ENCODE measurements at regions not wholly inside any gene's neighbourhood (a gene's known extent, or its start where the extent isn't known, plus 50 kb on each side); places are given as distances from the start of the nearest gene placed in this dataset.
"Not testable (repeated sequence)": the region's sequence is repeated elsewhere in the genome, so short reads cannot be mapped to it uniquely, and the experiment has no call there.

GRCh38 chr1:194859481-194860154, 1673.2 kb upstream of the B3GALT2 start:
- not testable (repeated sequence) for H3K36me3 Mint-ChIP-seq (ENCODE audit: insufficient read depth); DNase-seq (ENCODE audit: low spot score in 2 of 2); H3K27me3 Mint-ChIP-seq; H3K4me1 Mint-ChIP-seq; ATAC-seq (replicated peaks; ENCODE audit: extremely low read depth, poor library complexity, severe bottlenecking); H3K27ac Mint-ChIP-seq (ENCODE audit: low read depth); H3K4me3 Mint-ChIP-seq; H3K9me3 Mint-ChIP-seq

GRCh38 chr1:194858811-194859480, 1672.5 kb upstream of the B3GALT2 start:
- not testable (repeated sequence) for H3K36me3 Mint-ChIP-seq (ENCODE audit: insufficient read depth); H3K4me1 Mint-ChIP-seq; DNase-seq (ENCODE audit: low spot score in 2 of 2); H3K27me3 Mint-ChIP-seq; ATAC-seq (replicated peaks; ENCODE audit: extremely low read depth, poor library complexity, severe bottlenecking); H3K27ac Mint-ChIP-seq (ENCODE audit: low read depth); H3K9me3 Mint-ChIP-seq; H3K4me3 Mint-ChIP-seq

- Mint-ChIP-seq H3K4me3 (no peak overlapping the region), H3K27me3 (no peaks in the 10 kb centered on the region), H3K4me1 (no peaks in the 10 kb centered on the region), H3K27ac (ENCODE audit: low read depth) (no peak overlapping the region), H3K36me3 (ENCODE audit: insufficient read depth) (no peaks in the 10 kb centered on the region), H3K9me3 (peaks cover 9% of the 10 kb centered on the region)
- ATAC-seq (replicated peaks; ENCODE audit: extremely low read depth, poor library complexity, severe bottlenecking) (no peak), DNase-seq (ENCODE audit: low spot score in 2 of 2) (no peak)
Measured at GRCh38 chr1:194857413-194857812, 1671.0 kb upstream of the B3GALT2 start.

GRCh38 chr1:194848846-194849245, 1662.4 kb upstream of the B3GALT2 start:
- no peak overlapping the region for H3K27ac Mint-ChIP-seq (ENCODE audit: low read depth)
- no peaks in the 10 kb centered on the region for H3K27me3 Mint-ChIP-seq
- peaks cover 9% of the 10 kb centered on the region for H3K9me3 Mint-ChIP-seq
- DNase-seq (ENCODE audit: low spot score in 2 of 2) (no peak), ATAC-seq (replicated peaks; ENCODE audit: extremely low read depth, poor library complexity, severe bottlenecking) (no peak)
- H3K36me3 Mint-ChIP-seq (ENCODE audit: insufficient read depth): no peaks in the 10 kb centered on the region
- H3K4me3 Mint-ChIP-seq: no peak overlapping the region
- no peaks in the 10 kb centered on the region for H3K4me1 Mint-ChIP-seq

- ATAC-seq (replicated peaks; ENCODE audit: extremely low read depth, poor library complexity, severe bottlenecking): no peak
- Mint-ChIP-seq H3K9me3 (peaks cover 17% of the 10 kb centered on the region), H3K27ac (ENCODE audit: low read depth) (no peak overlapping the region), H3K4me1 (no peaks in the 10 kb centered on the region), H3K4me3 (no peak overlapping the region), H3K27me3 (no peaks in the 10 kb centered on the region), H3K36me3 (ENCODE audit: insufficient read depth) (no peaks in the 10 kb centered on the region)
- no peak for DNase-seq (ENCODE audit: low spot score in 2 of 2)
Measured at GRCh38 chr1:194846488-194846887, 1660.1 kb upstream of the B3GALT2 start.

- Mint-ChIP-seq H3K4me3 (no peak overlapping the region), H3K36me3 (ENCODE audit: insufficient read depth) (no peaks in the 10 kb centered on the region), H3K27me3 (no peaks in the 10 kb centered on the region), H3K27ac (ENCODE audit: low read depth) (no peak overlapping the region), H3K4me1 (no peaks in the 10 kb centered on the region), H3K9me3 (peaks cover 26% of the 10 kb centered on the region)
- DNase-seq (ENCODE audit: low spot score in 2 of 2): no peak
- no peak for ATAC-seq (replicated peaks; ENCODE audit: extremely low read depth, poor library complexity, severe bottlenecking)
Measured at GRCh38 chr1:194843077-194843476, 1656.7 kb upstream of the B3GALT2 start.

- no peaks in the 10 kb centered on the region for H3K4me1 Mint-ChIP-seq
- H3K27me3 Mint-ChIP-seq: no peaks in the 10 kb centered on the region
- H3K36me3 Mint-ChIP-seq (ENCODE audit: insufficient read depth): no peaks in the 10 kb centered on the region
- H3K4me3 Mint-ChIP-seq: no peak overlapping the region
- no peak for DNase-seq (ENCODE audit: low spot score in 2 of 2)
- H3K9me3 Mint-ChIP-seq: peaks cover 14% of the 10 kb centered on the region
- no peak overlapping the region for H3K27ac Mint-ChIP-seq (ENCODE audit: low read depth)
- ATAC-seq (replicated peaks; ENCODE audit: extremely low read depth, poor library complexity, severe bottlenecking): no peak
Measured at GRCh38 chr1:194833111-194833510, 1646.7 kb upstream of the B3GALT2 start.

- not testable (repeated sequence) for H3K4me1 Mint-ChIP-seq; H3K36me3 Mint-ChIP-seq (ENCODE audit: insufficient read depth); DNase-seq (ENCODE audit: low spot score in 2 of 2); H3K27me3 Mint-ChIP-seq; ATAC-seq (replicated peaks; ENCODE audit: extremely low read depth, poor library complexity, severe bottlenecking); H3K27ac Mint-ChIP-seq (ENCODE audit: low read depth); H3K4me3 Mint-ChIP-seq
- peaks cover 11% of the 10 kb centered on the region for H3K9me3 Mint-ChIP-seq
Measured at GRCh38 chr1:194831595-194831994, 1645.2 kb upstream of the B3GALT2 start.

GRCh38 chr1:194830387-194830786, 1644.0 kb upstream of the B3GALT2 start:
- Mint-ChIP-seq H3K27ac (ENCODE audit: low read depth) (no peak overlapping the region), H3K4me1 (no peaks in the 10 kb centered on the region), H3K36me3 (ENCODE audit: insufficient read depth) (no peaks in the 10 kb centered on the region), H3K9me3 (peaks cover 11% of the 10 kb centered on the region), H3K27me3 (no peaks in the 10 kb centered on the region), H3K4me3 (no peak overlapping the region)
- no peak for ATAC-seq (replicated peaks; ENCODE audit: extremely low read depth, poor library complexity, severe bottlenecking)
- no peak for DNase-seq (ENCODE audit: low spot score in 2 of 2)

GRCh38 chr1:194829492-194829891, 1643.1 kb upstream of the B3GALT2 start:
- Mint-ChIP-seq H3K9me3 (peaks cover 11% of the 10 kb centered on the region), H3K4me3 (no peak overlapping the region), H3K4me1 (no peaks in the 10 kb centered on the region), H3K27ac (ENCODE audit: low read depth) (no peak overlapping the region), H3K36me3 (ENCODE audit: insufficient read depth) (no peaks in the 10 kb centered on the region), H3K27me3 (no peaks in the 10 kb centered on the region)
- DNase-seq (ENCODE audit: low spot score in 2 of 2): no peak
- ATAC-seq (replicated peaks; ENCODE audit: extremely low read depth, poor library complexity, severe bottlenecking): no peak

- Mint-ChIP-seq H3K4me3 (no peak overlapping the region), H3K27me3 (no peaks in the 10 kb centered on the region), H3K4me1 (no peaks in the 10 kb centered on the region), H3K9me3 (peaks cover 7% of the 10 kb centered on the region), H3K36me3 (ENCODE audit: insufficient read depth) (no peaks in the 10 kb centered on the region), H3K27ac (ENCODE audit: low read depth) (no peak overlapping the region)
- ATAC-seq (replicated peaks; ENCODE audit: extremely low read depth, poor library complexity, severe bottlenecking) (no peak), DNase-seq (ENCODE audit: low spot score in 2 of 2) (no peak)
Measured at GRCh38 chr1:194825382-194825781, 1639.0 kb upstream of the B3GALT2 start.

GRCh38 chr1:194821091-194821490, 1634.7 kb upstream of the B3GALT2 start:
- Mint-ChIP-seq H3K4me1 (no peaks in the 10 kb centered on the region), H3K36me3 (ENCODE audit: insufficient read depth) (no peaks in the 10 kb centered on the region), H3K4me3 (no peak overlapping the region), H3K9me3 (peaks cover 7% of the 10 kb centered on the region), H3K27ac (ENCODE audit: low read depth) (no peak overlapping the region), H3K27me3 (no peaks in the 10 kb centered on the region)
- ATAC-seq (replicated peaks; ENCODE audit: extremely low read depth, poor library complexity, severe bottlenecking): no peak
- no peak for DNase-seq (ENCODE audit: low spot score in 2 of 2)

GRCh38 chr1:194818674-194819073, 1632.3 kb upstream of the B3GALT2 start:
- H3K27me3 Mint-ChIP-seq: no peaks in the 10 kb centered on the region
- H3K4me1 Mint-ChIP-seq: no peaks in the 10 kb centered on the region
- DNase-seq (ENCODE audit: low spot score in 2 of 2) (no peak), ATAC-seq (replicated peaks; ENCODE audit: extremely low read depth, poor library complexity, severe bottlenecking) (no peak)
- no peak overlapping the region for H3K27ac Mint-ChIP-seq (ENCODE audit: low read depth)
- H3K36me3 Mint-ChIP-seq (ENCODE audit: insufficient read depth): no peaks in the 10 kb centered on the region
- H3K4me3 Mint-ChIP-seq: no peak overlapping the region
- peaks cover 14% of the 10 kb centered on the region for H3K9me3 Mint-ChIP-seq
